ENCODE measurements at regions not wholly inside any gene's neighbourhood (a gene's known extent, or its start where the extent isn't known, plus 50 kb on each side); places are given as distances from the start of the nearest gene placed in this dataset.

- TF ChIP-seq, protein P1, sequence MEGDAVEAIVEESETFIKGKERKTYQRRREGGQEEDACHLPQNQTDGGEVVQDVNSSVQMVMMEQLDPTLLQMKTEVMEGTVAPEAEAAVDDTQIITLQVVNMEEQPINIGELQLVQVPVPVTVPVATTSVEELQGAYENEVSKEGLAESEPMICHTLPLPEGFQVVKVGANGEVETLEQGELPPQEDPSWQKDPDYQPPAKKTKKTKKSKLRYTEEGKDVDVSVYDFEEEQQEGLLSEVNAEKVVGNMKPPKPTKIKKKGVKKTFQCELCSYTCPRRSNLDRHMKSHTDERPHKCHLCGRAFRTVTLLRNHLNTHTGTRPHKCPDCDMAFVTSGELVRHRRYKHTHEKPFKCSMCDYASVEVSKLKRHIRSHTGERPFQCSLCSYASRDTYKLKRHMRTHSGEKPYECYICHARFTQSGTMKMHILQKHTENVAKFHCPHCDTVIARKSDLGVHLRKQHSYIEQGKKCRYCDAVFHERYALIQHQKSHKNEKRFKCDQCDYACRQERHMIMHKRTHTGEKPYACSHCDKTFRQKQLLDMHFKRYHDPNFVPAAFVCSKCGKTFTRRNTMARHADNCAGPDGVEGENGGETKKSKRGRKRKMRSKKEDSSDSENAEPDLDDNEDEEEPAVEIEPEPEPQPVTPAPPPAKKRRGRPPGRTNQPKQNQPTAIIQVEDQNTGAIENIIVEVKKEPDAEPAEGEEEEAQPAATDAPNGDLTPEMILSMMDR (IDR thresholded peaks at IDR 0.05): no peak
- TF ChIP-seq POLR2A (IDR thresholded peaks at IDR 0.05): no peak
- TF ChIP-seq POLR2AphosphoS5 (IDR thresholded peaks at IDR 0.05): no peak
Measured at GRCh38 chr14:27211741-27212140, 613.9 kb upstream of the NOVA1 start.

All from gastroesophageal sphincter (tissue), 3 donors.